Tibial nerve (tissue), 4 donors: ENCODE measurements at regions not wholly inside any gene's neighbourhood (a gene's known extent, or its start where the extent isn't known, plus 50 kb on each side); places are given as distances from the start of the nearest gene placed in this dataset.

Experiments
- EP300 ChIP-seq, 2 donors: sonication (generic); formaldehyde crosslinking; IDR thresholded peaks; one replicate each; pipeline ENCODE4 v1.6.1; 2017; ENCODE audit warnings: antibody characterized with exemption in 2 of 2, mild to moderate bottlenecking in 1 of 2
- POLR2A ChIP-seq, 2 donors: fragments of 450-650 bp; IDR thresholded peaks; one replicate each; pipeline ENCODE4 v1.6.1; 2017; ENCODE audit warnings: antibody characterized with exemption in 2 of 2, mild to moderate bottlenecking in 2 of 2, moderate library complexity in 2 of 2
- TF ChIP-seq, protein P1 (sequence below), 5 experiments: fragments of 200-600 bp in 3 of 5; fragments of 450-650 bp in 2 of 5; sonication (generic) in 3 of 5; IDR thresholded peaks; one replicate each; pipeline ENCODE4 v1.5.1; 2016 to 2019; ENCODE audit warnings: antibody characterized with exemption in 5 of 5, mild to moderate bottlenecking in 3 of 5, moderate library complexity in 2 of 5

DNA sequence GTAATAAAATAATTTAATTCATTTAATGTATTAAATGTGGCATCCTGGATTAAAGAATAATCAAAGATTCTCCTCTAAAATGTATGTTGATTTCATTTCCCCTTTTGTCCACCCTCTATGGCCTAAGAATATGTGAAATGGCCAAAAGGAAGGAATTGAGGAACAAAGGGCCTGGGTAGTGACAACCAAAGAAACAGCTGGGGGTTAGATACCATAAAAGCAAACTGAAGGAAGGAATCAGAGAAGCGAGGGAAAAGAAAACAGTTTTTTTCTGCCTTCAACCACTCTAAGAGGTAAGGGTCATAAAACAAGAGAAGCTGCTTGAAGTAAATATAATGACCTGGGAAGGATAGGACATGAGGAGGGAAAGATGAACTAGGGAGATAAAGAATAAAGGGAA, 139.3 kb downstream of the FAM76B start:
- TF ChIP-seq EP300 (IDR thresholded peaks at IDR 0.05), result no peak
- TF ChIP-seq, protein P1, sequence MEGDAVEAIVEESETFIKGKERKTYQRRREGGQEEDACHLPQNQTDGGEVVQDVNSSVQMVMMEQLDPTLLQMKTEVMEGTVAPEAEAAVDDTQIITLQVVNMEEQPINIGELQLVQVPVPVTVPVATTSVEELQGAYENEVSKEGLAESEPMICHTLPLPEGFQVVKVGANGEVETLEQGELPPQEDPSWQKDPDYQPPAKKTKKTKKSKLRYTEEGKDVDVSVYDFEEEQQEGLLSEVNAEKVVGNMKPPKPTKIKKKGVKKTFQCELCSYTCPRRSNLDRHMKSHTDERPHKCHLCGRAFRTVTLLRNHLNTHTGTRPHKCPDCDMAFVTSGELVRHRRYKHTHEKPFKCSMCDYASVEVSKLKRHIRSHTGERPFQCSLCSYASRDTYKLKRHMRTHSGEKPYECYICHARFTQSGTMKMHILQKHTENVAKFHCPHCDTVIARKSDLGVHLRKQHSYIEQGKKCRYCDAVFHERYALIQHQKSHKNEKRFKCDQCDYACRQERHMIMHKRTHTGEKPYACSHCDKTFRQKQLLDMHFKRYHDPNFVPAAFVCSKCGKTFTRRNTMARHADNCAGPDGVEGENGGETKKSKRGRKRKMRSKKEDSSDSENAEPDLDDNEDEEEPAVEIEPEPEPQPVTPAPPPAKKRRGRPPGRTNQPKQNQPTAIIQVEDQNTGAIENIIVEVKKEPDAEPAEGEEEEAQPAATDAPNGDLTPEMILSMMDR (IDR thresholded peaks at IDR 0.05), result no peak
- TF ChIP-seq POLR2A (IDR thresholded peaks at IDR 0.05), result no peak
